CD14-positive monocyte (primary cell): ENCODE measurements at regions not wholly inside any gene's neighbourhood (a gene's known extent, or its start where the extent isn't known, plus 50 kb on each side); places are given as distances from the start of the nearest gene placed in this dataset.
"Not testable (repeated sequence)": the region's sequence is repeated elsewhere in the genome, so short reads cannot be mapped to it uniquely, and the experiment has no call there.

ENCODE experiments used
- DNase-seq, 3 donors: peaks; one replicate each; pipeline ENCODE4 v3.0.0-alpha.2; 2011 to 2022
- H2AFZ ChIP-seq: 2 replicates; pipeline ENCODE4 v1.6.0; 2012; ENCODE audit warnings: mild to moderate bottlenecking, low read depth, low read length, inconsistent platforms; ENCODE audit not compliant: insufficient read depth, poor library complexity, severe bottlenecking
- H3K27ac ChIP-seq, 2 donors: 1 replicate in 1 of 2; 2 replicates in 1 of 2; pipeline ENCODE4 v1.5.1; 2012 to 2013; ENCODE audit warnings: low read length in 2 of 2, control low read depth in 1 of 2, inconsistent platforms in 1 of 2, low read depth in 1 of 2, mild to moderate bottlenecking in 1 of 2
- H3K27me3 ChIP-seq, 2 donors: one replicate each; pipeline versions ENCODE4 v1.6.0 to v1.6.1; 2011 to 2013; ENCODE audit warnings: low read length in 2 of 2; ENCODE audit not compliant: control insufficient read depth in 2 of 2, insufficient read depth in 2 of 2
- H3K36me3 ChIP-seq, 2 donors: replicated peaks in 1 of 2; 1 replicate in 1 of 2; 2 replicates in 1 of 2; pipeline versions ENCODE4 v1.5.1 to v1.6.1; 2012 to 2013; ENCODE audit warnings: low read length in 2 of 2, control low read depth in 1 of 2, inconsistent platforms in 1 of 2, mild to moderate bottlenecking in 1 of 2; ENCODE audit not compliant: insufficient read depth in 2 of 2, control insufficient read depth in 1 of 2
- H3K4me1 ChIP-seq, 2 donors: 1 replicate in 1 of 2; 2 replicates in 1 of 2; pipeline versions ENCODE4 v1.5.1 to v1.6.1; 2012 to 2013; ENCODE audit warnings: low read length in 2 of 2, control low read depth in 1 of 2, inconsistent platforms in 1 of 2, mild to moderate bottlenecking in 1 of 2, moderate library complexity in 1 of 2; ENCODE audit not compliant: insufficient read depth in 2 of 2, control insufficient read depth in 1 of 2
- H3K4me2 ChIP-seq: replicated peaks from 2 replicates; pipeline ENCODE3; 2012; ENCODE audit warnings: low read length, moderate library complexity, mild to moderate bottlenecking; ENCODE audit not compliant: poor library complexity, severe bottlenecking; ENCODE audit errors: extremely low read depth
- H3K4me3 ChIP-seq, 3 experiments: fragments of 200-600 bp in 1 of 3; sonication (generic) in 1 of 3; replicated peaks in 1 of 3; 1 replicate in 2 of 3; 2 replicates in 1 of 3; pipeline ENCODE4 v1.5.1; 2011 to 2013; ENCODE audit warnings: low read length in 3 of 3, mild to moderate bottlenecking in 3 of 3, control low read depth in 2 of 3, low read depth in 2 of 3, inconsistent platforms in 1 of 3, moderate library complexity in 1 of 3
- H3K79me2 ChIP-seq: 2 replicates; pipeline ENCODE4 v1.6.0; 2012; ENCODE audit warnings: mild to moderate bottlenecking, control low read depth, inconsistent platforms, low read length, moderate library complexity; ENCODE audit not compliant: insufficient read depth
- H3K9ac ChIP-seq: 2 replicates; pipeline ENCODE4 v1.6.0; 2017; ENCODE audit warnings: low read length, mild to moderate bottlenecking; ENCODE audit not compliant: insufficient read depth, poor library complexity, severe bottlenecking
- H3K9me3 ChIP-seq, 2 donors: replicated peaks in 1 of 2; 1 replicate in 1 of 2; 2 replicates in 1 of 2; pipeline versions ENCODE4 v1.5.1 to v1.6.1; 2012 to 2013; ENCODE audit warnings: low read length in 2 of 2, control low read depth in 1 of 2; ENCODE audit not compliant: control insufficient read depth in 1 of 2, insufficient read depth in 1 of 2
- H4K20me1 ChIP-seq: 2 replicates; pipeline ENCODE4 v1.6.0; 2012; ENCODE audit warnings: mild to moderate bottlenecking, low read length, control low read depth, moderate library complexity; ENCODE audit not compliant: insufficient read depth
- H3K27ac Mint-ChIP-seq, 7 donors: one replicate each; pipeline ENCODE4 v1.8.0; 2020; ENCODE audit warnings: mild to moderate bottlenecking in 7 of 7, mixed read lengths in 7 of 7, moderate library complexity in 6 of 7, inconsistent platforms in 2 of 7
- H3K27me3 Mint-ChIP-seq, 3 donors: one replicate each; pipeline ENCODE4 v1.8.0; 2021 to 2022; ENCODE audit warnings: low read depth in 3 of 3, mild to moderate bottlenecking in 3 of 3, mixed read lengths in 3 of 3, moderate library complexity in 3 of 3, inconsistent platforms in 1 of 3
- H3K36me3 Mint-ChIP-seq, 2 donors: one replicate each; pipeline ENCODE4 v1.8.0; 2020; ENCODE audit warnings: mixed read lengths in 2 of 2, inconsistent platforms in 1 of 2, mild to moderate bottlenecking in 1 of 2
- H3K4me1 Mint-ChIP-seq: one replicate; pipeline ENCODE4 v1.8.0; 2020; ENCODE audit warnings: mild to moderate bottlenecking, mixed read lengths
- H3K4me3 Mint-ChIP-seq, 2 donors: one replicate each; pipeline ENCODE4 v1.8.0; 2020; ENCODE audit warnings: mild to moderate bottlenecking in 2 of 2, mixed read lengths in 2 of 2, moderate library complexity in 1 of 2
- H3K9me3 Mint-ChIP-seq, 7 donors: one replicate each; pipeline ENCODE4 v1.8.0; 2020 to 2022; ENCODE audit warnings: mixed read lengths in 7 of 7, mild to moderate bottlenecking in 6 of 7, moderate library complexity in 6 of 7, inconsistent platforms in 2 of 7
- CTCF ChIP-seq: fragments of 200-600 bp; IDR thresholded peaks from one replicate; pipeline ENCODE4 v1.8.0; 2022; ENCODE audit warnings: antibody characterized with exemption, mild to moderate bottlenecking
- WGBS: methylation state at CpG from one replicate; pipeline ENCODE4 v1.1.5; 2013; ENCODE audit warnings: missing lambda C conversion rate; ENCODE audit not compliant: insufficient coverage; 5-methylcytosine and 5-hydroxymethylcytosine counted together
- intact Hi-C, 2 donors: fragments of 100-400 bp; cut with micrococcal nuclease; formaldehyde crosslinking; loops; one replicate each; pipeline versions ENCODE4 v1.15.0 to v1.15.1; 2023

- Histone ChIP-seq H3K4me3 (no peak overlapping the region), H3K36me3 (no peaks in the 10 kb centered on the region), H2AFZ (no peak overlapping the region), H3K79me2 (no peaks in the 10 kb centered on the region), H3K4me1 (no peaks in the 10 kb centered on the region), H3K9me3 (no peaks in the 10 kb centered on the region), H3K9ac (no peak overlapping the region), H4K20me1 (no peaks in the 10 kb centered on the region), H3K27ac (no peak overlapping the region), H3K4me2 (no peak overlapping the region), H3K27me3 (no peaks in the 10 kb centered on the region)
- DNase-seq, result no peak
- WGBS, result 86% methylated on average over 1 of the region's 2 CpGs
- Mint-ChIP-seq H3K27ac (no peak overlapping the region), H3K4me1 (no peaks in the 10 kb centered on the region), H3K27me3 (peaks cover 0 to 1% (median 0%) of the 10 kb centered on the region in 3 donors), H3K4me3 (peak overlapping the region in 1 of 2 donors; percentile 31), H3K9me3 (no peaks in the 10 kb centered on the region), H3K36me3 (no peaks in the 10 kb centered on the region)
- TF ChIP-seq CTCF, result no peak
- intact Hi-C loops, result no loop called here
Observed at GRCh38 chr10:21441625-21442024, 83.9 kb downstream of the SKIDA1 start.

- H3K27ac ChIP-seq, H3K9ac ChIP-seq, DNase-seq, H3K27me3 ChIP-seq, H3K4me3 ChIP-seq, H3K4me1 Mint-ChIP-seq, intact Hi-C loops, H4K20me1 ChIP-seq, H3K9me3 ChIP-seq, H3K4me1 ChIP-seq, H3K27me3 Mint-ChIP-seq, H3K4me3 Mint-ChIP-seq, H3K79me2 ChIP-seq, H3K4me2 ChIP-seq, H3K36me3 ChIP-seq, H3K9me3 Mint-ChIP-seq, H3K27ac Mint-ChIP-seq, H2AFZ ChIP-seq, H3K36me3 Mint-ChIP-seq: not testable (repeated sequence)
- WGBS, result 93% methylated on average over 4 of the region's 10 CpGs
Observed at GRCh38 chr10:21438914-21439313, 86.6 kb downstream of the SKIDA1 start.
